ENCODE measurements at regions not wholly inside any gene's neighbourhood (a gene's known extent, or its start where the extent isn't known, plus 50 kb on each side); places are given as distances from the start of the nearest gene placed in this dataset.

DNA sequence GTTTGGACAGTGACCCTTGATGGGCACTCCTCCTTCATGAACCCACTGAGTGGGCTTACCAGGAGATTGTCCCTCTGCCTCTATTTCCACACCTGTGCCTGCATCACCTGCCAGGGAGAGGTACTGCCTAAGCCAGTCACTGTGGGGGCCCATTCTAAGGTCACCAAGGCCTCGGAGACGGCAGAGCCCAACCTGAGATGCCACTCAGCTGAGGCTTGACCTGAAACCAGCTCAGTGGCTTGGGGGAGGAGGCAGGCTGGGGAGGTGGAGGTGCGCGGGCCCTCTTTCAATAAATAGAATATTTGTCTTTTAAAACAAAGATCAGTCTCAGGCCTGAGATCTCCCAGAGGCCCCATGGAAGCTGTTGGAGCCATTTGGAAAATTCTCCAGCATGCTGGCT, 84.5 kb downstream of the DHCR7 start:
- ATAC-seq: no peak
- H3K36me3 ChIP-seq: no peaks in the 10 kb centered on the region

DNA sequence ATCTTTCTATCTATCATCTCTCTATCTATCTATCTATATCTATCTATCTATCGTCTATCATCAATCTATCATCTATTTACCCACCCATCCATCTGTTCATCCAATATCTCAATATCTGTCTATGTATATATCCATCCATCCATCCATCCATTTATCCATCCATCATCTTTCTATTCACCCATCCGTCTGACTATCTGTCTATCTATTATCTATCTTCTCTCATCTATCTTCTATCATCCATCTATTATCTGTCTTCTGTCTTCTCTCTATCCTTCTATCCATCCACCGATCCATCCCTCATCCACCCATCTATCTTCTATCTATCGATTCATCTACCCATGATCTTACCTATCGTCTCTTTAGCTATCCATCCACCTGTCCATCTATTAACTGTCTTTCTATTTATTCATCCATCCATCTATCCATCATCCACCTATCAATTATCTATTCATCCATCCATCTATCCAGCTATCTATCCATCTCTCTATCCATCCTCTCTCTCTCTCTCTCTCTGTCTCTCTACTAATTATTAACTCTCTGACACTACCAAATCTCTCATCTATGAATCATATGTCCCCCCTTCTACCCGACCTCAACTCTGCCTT, 89.1 kb downstream of the DHCR7 start:
- H3K27me3 ChIP-seq (ENCODE audit: low read depth): no peaks in the 10 kb centered on the region
- intact Hi-C loops (cut with DNase I): no loop called here
- no peaks in the 10 kb centered on the region for H3K9me3 ChIP-seq
- DNase-seq: no peak
- no peaks in the 10 kb centered on the region for H3K4me1 ChIP-seq
- no peak overlapping the region for H3K4me3 ChIP-seq
- H3K27ac ChIP-seq: no peak overlapping the region
- TF ChIP-seq, protein P1, sequence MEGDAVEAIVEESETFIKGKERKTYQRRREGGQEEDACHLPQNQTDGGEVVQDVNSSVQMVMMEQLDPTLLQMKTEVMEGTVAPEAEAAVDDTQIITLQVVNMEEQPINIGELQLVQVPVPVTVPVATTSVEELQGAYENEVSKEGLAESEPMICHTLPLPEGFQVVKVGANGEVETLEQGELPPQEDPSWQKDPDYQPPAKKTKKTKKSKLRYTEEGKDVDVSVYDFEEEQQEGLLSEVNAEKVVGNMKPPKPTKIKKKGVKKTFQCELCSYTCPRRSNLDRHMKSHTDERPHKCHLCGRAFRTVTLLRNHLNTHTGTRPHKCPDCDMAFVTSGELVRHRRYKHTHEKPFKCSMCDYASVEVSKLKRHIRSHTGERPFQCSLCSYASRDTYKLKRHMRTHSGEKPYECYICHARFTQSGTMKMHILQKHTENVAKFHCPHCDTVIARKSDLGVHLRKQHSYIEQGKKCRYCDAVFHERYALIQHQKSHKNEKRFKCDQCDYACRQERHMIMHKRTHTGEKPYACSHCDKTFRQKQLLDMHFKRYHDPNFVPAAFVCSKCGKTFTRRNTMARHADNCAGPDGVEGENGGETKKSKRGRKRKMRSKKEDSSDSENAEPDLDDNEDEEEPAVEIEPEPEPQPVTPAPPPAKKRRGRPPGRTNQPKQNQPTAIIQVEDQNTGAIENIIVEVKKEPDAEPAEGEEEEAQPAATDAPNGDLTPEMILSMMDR (IDR thresholded peaks at IDR 0.05): no peak
- no peak for ATAC-seq
- no peaks in the 10 kb centered on the region for H3K36me3 ChIP-seq

More for the DNA sequence above, 84.5 kb downstream of the DHCR7 start:
- no peak for DNase-seq
- Histone ChIP-seq H3K9me3 (no peaks in the 10 kb centered on the region), H3K27me3 (ENCODE audit: low read depth) (no peaks in the 10 kb centered on the region), H3K27ac (no peak overlapping the region), H3K4me1 (no peaks in the 10 kb centered on the region), H3K4me3 (no peak overlapping the region)
- TF ChIP-seq, protein P1 (IDR thresholded peaks at IDR 0.05): no peak
- intact Hi-C loops (cut with DNase I): no loop called here

DNA sequence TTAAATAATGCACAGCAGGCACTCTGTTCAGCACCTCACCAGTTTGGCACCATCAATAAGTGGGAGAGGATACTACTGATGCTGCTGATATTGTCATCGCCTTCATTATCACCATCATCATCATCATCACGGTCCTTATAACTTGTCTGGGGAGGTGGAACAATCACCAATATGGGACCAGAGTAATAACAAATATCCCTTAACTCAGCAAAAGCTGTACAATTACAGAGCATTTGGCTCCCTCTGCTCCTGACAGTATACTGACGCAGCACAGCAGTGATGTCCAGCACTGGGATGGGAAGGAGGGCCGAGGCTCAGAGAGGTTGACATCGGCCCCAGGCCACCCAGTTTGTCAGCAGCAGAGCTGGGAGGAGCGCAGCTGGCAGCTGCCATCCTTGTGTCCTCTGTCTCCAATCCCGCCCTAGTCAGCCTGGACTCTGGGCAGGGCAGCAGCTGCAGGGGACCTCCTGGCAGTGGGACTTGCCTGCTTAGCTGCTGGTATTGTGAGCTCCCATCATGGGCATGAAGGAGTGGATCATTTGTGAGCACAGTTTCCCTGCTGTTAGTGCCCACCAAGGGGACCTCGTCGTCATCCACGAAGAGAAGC, 90.0 kb downstream of the DHCR7 start:
- ATAC-seq: no peak

DNA sequence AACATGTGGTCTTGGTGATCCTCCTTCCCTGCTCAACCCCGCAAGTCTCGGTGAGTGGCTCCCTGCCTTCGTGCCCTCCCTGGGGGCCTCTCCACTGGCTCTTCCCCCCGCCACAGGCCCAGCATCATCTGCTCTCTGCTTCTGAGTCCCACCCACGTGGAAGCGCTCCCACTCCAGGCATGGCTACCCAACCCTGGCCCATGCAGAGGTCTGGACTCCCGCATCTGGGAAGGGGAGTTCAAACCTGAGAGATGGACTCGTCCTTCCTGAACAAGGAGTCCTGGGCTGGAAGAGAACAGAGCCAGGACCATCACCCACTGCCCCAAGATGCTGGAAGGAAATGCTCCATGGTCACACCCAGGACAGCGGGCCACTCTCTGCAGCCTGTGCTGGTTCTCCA, 90.8 kb downstream of the DHCR7 start:
- Histone ChIP-seq H3K4me3 (no peak overlapping the region), H3K27ac (no peak overlapping the region), H3K36me3 (no peaks in the 10 kb centered on the region), H3K4me1 (no peaks in the 10 kb centered on the region), H3K9me3 (no peaks in the 10 kb centered on the region), H3K27me3 (ENCODE audit: low read depth) (peaks cover 3% of the 10 kb centered on the region)
- ATAC-seq (no peak), DNase-seq (no peak)
- TF ChIP-seq, protein P1 (IDR thresholded peaks at IDR 0.05): no peak
- intact Hi-C loops (cut with DNase I): no loop called here

More for the DNA sequence above, 90.0 kb downstream of the DHCR7 start:
- TF ChIP-seq, protein P1 (IDR thresholded peaks at IDR 0.05): no peak
- Histone ChIP-seq H3K27me3 (ENCODE audit: low read depth) (no peaks in the 10 kb centered on the region), H3K36me3 (no peaks in the 10 kb centered on the region), H3K27ac (no peak overlapping the region), H3K9me3 (no peaks in the 10 kb centered on the region), H3K4me3 (no peak overlapping the region), H3K4me1 (no peaks in the 10 kb centered on the region)
- intact Hi-C loops (cut with DNase I): no loop called here
- DNase-seq: no peak

DNA sequence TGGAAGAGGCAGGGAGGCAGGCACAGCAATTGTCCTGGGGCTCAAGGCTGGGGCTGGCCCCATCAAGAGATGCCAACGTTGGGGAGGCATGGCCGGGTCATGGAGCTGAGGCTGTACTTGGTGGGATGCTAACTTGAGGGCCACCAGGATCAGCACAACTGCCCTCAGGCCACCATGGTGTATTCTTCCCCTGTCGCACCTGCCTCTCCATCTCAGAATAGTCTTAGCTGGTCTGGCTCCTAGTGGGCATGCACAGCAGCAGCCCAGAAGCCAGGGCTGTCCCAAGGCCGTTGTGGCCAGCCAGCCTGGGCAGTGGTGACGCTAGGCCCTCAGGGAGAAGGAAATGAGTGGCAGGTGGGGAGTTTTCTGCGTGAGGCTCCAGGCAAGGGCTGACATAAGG, 91.3 kb downstream of the DHCR7 start:
- no peak for ATAC-seq
- Histone ChIP-seq H3K4me3 (no peak overlapping the region), H3K4me1 (no peaks in the 10 kb centered on the region), H3K27ac (no peak overlapping the region), H3K27me3 (ENCODE audit: low read depth) (peaks cover 4% of the 10 kb centered on the region), H3K36me3 (no peaks in the 10 kb centered on the region), H3K9me3 (no peaks in the 10 kb centered on the region)
- intact Hi-C loops (cut with DNase I): no loop called here
- TF ChIP-seq, protein P1 (IDR thresholded peaks at IDR 0.05): no peak
- DNase-seq: no peak
